ENCODE measurements at regions not wholly inside any gene's neighbourhood (a gene's known extent, or its start where the extent isn't known, plus 50 kb on each side); places are given as distances from the start of the nearest gene placed in this dataset.
"Not testable (repeated sequence)": the region's sequence is repeated elsewhere in the genome, so short reads cannot be mapped to it uniquely, and the experiment has no call there.

- DNase-seq, result no peak
Measured at GRCh38 chr15:77944002-77944867, 133.3 kb downstream of the TBC1D2B start.

DNA sequence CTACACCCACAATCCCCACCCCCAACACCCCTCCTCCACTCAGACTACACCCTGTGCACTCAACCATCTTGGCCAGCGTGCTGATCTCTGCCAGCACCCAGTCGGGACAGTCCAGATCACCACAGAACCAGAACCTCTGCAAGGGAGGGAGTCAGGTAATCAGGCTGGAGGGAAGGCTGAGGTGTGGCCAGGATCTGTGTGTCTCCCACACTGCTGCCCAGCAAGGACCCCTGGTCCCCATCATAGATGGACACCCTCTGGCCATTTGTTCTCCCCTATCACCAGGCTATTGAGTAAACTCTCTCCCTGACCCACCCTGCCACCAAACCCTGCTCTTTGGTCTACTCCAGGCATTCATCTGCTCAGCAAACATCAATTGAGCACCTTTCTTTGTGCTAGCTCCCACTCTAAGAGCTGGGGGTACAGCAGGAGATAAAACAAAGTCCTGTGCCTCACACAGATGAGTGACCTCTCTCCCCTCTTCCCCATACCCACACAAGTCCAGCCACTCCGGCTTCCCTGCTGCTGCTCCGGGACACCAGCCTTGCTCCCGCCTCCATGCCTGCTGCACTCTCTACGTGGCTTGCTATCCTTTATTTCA lies 134.8 kb downstream of the TBC1D2B start:
- DNase-seq, result no peak

GRCh38 chr15:77941090-77941827 lies 136.3 kb downstream of the TBC1D2B start:
- DNase-seq, result not testable (repeated sequence)

DNA sequence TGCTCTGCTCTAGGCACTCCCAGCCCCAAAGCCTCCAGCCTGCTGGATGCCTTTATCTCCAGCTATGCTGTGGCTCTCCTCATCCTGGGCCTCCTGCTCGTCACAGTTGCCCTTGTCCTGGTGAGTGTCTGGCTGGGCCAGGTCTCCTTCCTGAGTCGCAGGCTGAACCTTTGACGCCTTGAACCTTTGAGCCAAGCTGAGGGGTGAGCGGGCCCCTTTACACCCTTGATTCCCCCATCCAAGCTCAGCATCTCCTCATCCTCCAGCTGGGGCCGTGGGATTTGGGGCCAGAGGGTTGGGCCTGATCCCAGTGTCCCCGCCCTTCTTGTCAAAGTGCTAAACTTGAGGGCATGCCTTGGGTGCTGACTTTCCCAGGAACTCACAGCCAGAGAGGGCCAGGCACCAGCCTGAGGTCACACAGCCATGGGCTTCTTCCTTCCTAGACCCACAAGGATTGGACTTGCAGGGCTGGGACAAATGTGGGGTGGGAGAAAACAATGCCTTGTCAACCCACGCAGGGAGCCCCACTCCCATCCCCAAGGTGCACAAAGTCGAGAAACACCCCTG lies 137.0 kb downstream of the TBC1D2B start:
- no peak for DNase-seq

DNA sequence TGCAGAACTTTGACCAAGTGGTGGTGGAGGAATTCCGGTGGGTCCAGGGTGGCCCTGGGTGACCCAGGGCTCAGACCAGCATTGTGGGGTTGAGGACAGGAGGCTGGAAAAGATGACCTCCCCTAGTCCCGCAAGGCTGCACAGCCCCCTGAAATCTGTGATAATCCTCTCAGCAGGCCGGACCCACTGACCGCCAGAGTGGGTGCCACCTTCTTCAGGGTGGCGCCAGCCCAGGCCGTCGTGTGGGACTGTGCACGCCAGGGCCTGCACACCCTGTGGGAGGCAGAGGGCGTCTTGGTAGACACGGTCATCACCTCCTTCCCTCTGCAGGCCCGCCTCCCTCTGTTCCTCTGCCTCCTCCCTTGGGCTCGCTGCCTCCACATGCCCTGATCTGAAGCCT lies 137.7 kb downstream of the TBC1D2B start:
- no peak for DNase-seq

DNA sequence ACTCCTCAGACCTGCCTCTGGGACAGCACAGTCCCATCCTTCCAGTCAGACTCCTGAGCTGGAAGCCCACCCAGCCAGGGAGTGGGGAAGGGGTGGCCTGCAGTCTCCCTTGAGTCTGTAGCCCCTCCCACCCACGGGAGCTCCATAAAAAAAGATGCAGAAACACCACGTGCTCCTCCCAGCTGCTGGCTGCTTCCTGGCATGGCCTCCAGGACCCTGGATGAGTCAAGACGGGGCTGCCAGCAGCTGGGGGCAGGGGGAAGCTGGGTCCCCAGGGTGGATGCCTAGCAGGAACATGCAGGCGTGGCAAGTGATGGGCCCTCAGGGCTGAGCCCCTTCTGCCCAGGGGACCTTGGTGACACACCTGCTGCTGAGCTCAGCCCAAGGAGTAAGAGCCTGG lies 138.5 kb downstream of the TBC1D2B start:
- DNase-seq, result not testable (repeated sequence)

GRCh38 chr15:77938546-77938945 lies 139.0 kb downstream of the TBC1D2B start:
- not testable (repeated sequence) for DNase-seq

- not testable (repeated sequence) for DNase-seq
Measured at GRCh38 chr15:77936567-77936966, 140.9 kb downstream of the TBC1D2B start.

DNA sequence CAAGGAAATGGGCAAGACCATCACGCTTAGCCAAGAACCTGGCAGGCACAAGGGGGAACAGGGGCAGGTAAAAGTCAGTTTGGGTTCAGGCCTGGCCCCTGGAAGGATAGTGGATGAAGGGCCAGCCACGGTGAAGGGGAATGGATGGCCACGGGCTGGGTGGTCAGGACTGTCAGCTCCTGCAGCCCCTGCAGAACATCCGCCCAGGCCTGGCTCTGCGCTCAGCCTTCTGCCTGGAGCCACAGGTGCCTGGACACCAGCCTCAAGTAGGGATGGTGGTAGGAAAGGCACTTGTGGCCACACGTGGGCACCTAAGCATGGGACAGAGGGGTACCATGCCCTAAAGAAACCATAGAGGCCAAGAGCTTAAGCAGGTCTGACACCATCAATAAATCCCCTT lies 143.0 kb downstream of the TBC1D2B start:
- DNase-seq, result not testable (repeated sequence)

- not testable (repeated sequence) for DNase-seq
Measured at GRCh38 chr15:77930907-77931306, 146.6 kb downstream of the TBC1D2B start.

DNA sequence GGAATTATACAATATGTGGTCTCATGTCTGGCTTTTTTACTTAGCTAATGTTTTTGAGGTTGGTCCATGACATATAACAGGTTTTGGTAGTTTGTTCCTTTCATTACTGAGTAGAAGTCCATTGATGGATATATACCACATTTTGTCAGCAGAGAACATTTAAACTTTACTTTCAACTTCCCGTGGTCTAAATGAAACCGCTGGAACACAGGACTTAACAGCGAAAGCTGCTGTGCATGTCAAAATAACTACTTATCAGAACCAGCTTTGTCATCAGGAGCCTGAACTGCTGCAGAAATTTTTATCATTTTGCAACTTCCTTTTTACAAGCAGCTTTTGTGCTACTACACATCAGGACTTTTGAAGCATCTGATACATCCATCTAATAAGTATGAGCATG lies 147.0 kb downstream of the TBC1D2B start:
- DNase-seq, result not testable (repeated sequence)

- not testable (repeated sequence) for DNase-seq
Measured at GRCh38 chr15:77926789-77927188, 150.7 kb downstream of the TBC1D2B start.

DNA sequence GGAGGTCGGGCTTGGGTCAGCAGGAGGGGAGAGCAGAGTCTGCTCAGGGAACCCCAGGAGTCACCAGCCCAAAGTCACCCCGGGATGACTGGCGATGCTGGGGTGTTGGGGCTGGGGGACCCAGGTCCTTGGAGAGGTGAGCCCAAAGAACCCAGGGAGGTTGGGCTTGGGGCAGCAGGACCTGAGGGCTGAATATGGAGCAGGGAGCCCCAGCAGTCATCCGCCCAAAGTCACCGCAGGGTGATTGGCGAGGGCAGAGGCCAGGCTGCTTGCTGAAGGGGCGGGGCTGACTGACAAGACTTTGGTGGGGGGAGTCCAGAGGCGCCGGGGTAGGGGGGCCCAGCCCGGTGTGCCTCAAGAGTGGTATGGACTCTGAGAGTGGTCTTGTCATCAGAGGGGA lies 151.2 kb downstream of the TBC1D2B start:
- not testable (repeated sequence) for DNase-seq

- not testable (repeated sequence) for DNase-seq
Measured at GRCh38 chr15:77925101-77925500, 152.4 kb downstream of the TBC1D2B start.

DNA sequence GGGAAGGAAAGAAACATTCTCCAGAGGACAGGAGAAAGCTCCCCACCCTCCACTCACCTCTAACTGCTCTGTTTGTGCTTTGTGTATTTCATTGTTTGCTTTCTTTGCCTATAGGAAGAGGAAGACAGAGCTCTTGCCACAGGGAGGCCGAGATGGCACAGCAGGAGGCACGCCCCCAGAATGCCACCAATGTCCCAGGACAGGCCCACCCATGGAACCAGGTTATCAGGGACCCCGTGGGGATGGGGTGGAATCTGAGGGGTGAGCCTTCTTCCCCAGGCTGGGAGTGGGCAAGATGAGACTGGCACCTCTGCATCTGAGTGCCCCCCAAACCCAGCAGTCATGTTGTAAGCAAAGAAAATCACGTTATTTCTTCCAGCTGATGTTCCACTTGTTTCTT lies 155.8 kb downstream of the TBC1D2B start:
- no peak for DNase-seq

DNA sequence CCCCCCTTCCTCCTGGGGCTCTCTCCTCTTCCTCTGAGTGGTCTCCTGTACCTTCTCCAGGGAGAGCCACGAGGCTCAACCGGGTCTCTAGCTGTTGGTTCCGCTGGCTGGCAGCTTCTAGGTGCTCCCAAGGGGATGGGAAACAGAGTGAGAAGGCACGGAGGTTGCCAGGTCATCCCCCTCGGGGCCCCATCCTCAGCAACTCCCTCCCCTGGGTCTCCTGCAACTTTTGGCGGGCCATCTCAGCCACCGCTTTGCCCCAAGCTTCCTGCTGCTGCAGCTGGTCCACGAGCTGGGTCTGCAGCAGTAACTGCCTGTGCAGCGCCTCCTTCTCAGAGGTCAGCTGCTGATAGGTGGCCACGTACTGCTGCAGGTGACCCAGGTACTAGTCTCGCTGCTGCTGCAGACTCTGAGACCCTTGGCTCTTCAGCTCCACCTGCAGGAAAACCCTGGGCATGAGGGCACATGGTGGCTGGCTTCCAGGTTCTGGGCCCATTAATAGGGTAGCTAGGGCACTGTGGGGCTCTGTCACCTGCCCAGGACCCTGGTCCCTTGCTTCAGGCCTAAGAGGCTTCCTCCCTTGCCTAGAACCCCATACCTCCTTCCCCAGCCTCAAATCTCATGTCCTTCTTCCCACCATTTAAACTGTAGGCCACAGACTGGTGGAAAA lies 160.4 kb downstream of the TBC1D2B start:
- DNase-seq, result not testable (repeated sequence)

DNA sequence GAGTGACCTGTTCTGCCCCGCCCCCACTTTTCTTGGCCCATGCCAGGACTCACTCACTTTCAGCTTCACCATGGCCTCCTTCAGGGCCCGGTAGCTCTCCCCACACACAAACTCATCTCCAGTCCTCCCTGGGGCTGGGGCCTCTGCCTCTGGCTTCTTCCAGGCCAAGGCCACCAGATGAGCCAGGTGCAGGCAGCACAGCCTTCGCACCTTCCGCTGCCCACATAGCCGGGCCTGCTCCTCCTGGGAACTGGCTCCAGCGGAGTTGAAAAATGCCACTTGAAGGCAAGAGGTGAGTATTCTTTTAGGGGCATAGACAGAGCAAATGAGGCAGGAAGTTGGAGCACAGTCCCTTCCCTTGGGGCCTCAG lies 161.6 kb downstream of the TBC1D2B start:
- DNase-seq, result not testable (repeated sequence)

- DNase-seq, result no peak
Measured at GRCh38 chr15:77915261-77915960, 162.1 kb downstream of the TBC1D2B start.

DNA sequence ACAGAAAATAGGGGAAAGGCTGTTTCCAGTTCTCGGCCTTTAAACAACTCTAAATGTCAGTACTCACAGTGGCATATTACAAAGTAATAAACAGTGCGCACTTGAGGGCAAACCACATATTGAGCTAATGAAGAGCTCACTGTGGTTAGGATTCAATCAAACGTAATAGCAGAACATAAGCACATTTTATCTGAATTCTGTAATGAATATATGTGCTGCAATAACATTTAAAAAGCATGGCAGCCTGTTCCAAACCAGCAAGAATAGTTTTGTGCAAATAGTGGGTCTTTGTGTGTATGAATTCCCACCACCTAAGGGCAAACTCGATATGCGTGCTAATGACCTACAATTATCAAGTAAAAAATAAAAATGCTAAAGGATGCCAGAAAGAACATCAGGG lies 163.0 kb downstream of the TBC1D2B start:
- not testable (repeated sequence) for DNase-seq

DNA sequence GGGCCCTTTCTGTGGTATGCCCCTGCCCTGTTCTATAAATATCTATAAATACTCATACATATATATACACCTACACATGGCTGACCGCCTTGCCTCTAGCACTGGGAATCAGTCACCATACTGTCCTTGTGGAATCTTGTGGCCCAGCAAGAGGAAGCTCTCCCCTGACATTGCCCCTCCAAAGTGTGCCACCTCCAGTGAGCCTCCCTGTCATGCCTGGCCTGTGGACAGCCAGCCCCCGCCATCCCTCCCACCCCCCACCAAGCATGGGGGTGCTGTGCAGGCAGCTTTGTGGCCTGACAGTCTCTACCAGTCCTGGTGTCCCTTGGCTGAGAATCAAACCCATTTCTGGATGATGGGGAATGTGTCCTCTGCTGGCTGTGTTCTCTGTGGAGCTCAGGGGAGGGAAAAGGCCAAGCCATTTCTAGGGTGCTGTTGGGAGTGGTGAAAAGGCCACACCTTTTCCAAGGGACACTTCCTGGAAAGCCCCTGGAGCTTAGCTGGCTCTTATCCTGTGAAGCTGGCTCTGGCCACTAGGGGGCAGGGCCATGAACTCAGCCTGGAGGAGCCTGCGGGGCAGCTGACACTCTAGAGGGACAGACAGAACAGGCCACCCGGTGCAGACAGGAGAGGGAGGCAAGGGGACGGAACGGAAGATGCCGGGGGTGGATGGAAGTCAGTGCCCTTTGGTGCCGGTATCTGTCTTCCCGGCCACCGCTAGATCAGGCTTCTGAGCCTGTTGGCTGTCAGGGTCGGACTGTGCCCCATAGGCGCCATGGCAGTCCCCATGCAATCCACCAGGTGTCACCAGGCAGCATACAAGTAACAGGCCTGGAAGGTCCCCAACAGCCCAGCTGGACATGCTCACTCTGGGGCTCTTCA lies 167.2 kb downstream of the TBC1D2B start:
- peak; percentile 24 for DNase-seq
